Subcutaneous abdominal adipose tissue (tissue), 5 donors: ENCODE measurements at regions not wholly inside any gene's neighbourhood (a gene's known extent, or its start where the extent isn't known, plus 50 kb on each side); places are given as distances from the start of the nearest gene placed in this dataset.

Experiments
- H3K27ac ChIP-seq: one replicate; pipeline ENCODE4 v1.7.0; 2013; ENCODE audit warnings: low read depth, mild to moderate bottlenecking, inconsistent platforms, low read length, moderate library complexity
- H3K27me3 ChIP-seq, 5 donors: one replicate each; pipeline ENCODE4 v1.7.0; 2013; ENCODE audit warnings: low read length in 5 of 5, inconsistent platforms in 1 of 5; ENCODE audit not compliant: control insufficient read depth in 5 of 5, insufficient read depth in 4 of 5
- H3K36me3 ChIP-seq, 5 donors: one replicate each; pipeline ENCODE4 v1.7.0; 2013; ENCODE audit warnings: low read length in 5 of 5; ENCODE audit not compliant: control insufficient read depth in 5 of 5, insufficient read depth in 5 of 5
- H3K4me1 ChIP-seq, 5 donors: one replicate each; pipeline ENCODE4 v1.7.0; 2013; ENCODE audit warnings: low read length in 5 of 5, mild to moderate bottlenecking in 3 of 5, moderate library complexity in 1 of 5; ENCODE audit not compliant: control insufficient read depth in 5 of 5, insufficient read depth in 5 of 5
- H3K4me3 ChIP-seq, 5 donors: one replicate each; pipeline ENCODE4 v1.7.0; 2013; ENCODE audit warnings: low read length in 5 of 5, low read depth in 1 of 5
- H3K9ac ChIP-seq, 5 donors: one replicate each; pipeline ENCODE4 v1.7.0; 2013; ENCODE audit warnings: low read length in 5 of 5, mild to moderate bottlenecking in 4 of 5, moderate library complexity in 3 of 5
- H3K9me3 ChIP-seq, 5 donors: one replicate each; pipeline ENCODE4 v1.7.0; 2013; ENCODE audit warnings: low read length in 5 of 5; ENCODE audit not compliant: control insufficient read depth in 5 of 5
- donor health status: healthy.
- donor health status: healthy.
- donor health status: healthy.
- donor health status: healthy.
- donor health status: healthy.

DNA sequence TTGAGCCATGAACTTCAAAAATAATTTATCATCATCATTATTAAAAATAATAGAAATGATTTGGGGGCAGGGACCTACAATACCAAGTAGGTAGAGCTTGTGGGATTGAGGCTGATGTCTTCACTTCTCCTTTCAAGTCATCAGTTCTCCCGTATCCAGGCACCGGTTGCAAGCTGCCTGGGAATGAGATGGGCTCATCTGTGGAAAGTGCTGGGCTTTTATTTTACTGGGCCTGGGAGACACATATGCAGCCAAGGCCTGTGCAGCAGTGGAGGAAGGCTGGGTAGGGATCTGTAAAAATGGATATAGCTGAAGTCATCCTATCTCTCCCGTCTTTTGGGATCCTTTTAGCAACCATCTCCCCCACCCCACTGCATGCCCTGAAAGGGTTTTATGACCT, 284.1 kb upstream of the CLINT1 start:
- Histone ChIP-seq H3K4me3 (no peak overlapping the region), H3K27ac (no peak overlapping the region), H3K4me1 (peaks cover 2 to 20% (median 12%) of the 10 kb centered on the region in 5 donors), H3K27me3 (no peaks in the 10 kb centered on the region), H3K9me3 (no peaks in the 10 kb centered on the region), H3K9ac (no peak overlapping the region), H3K36me3 (no peaks in the 10 kb centered on the region)

DNA sequence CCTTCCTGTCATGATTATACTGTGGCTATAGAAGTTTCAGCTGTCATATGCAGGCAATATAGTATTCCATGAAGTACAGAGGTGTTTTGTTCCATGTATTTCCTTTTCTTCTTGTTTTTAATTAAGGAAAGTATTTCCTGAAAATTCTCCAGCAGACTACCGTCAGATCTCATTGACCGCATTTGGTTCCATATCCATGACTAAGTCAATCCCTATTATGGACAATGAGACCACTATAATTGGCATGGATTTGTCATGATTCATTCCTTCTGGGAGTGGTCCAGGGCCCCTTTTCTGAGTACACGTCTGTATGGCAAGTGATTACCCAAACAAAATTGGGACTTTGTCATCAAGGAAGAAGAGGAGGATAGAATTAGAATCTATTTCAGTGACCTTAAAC, 283.2 kb upstream of the CLINT1 start:
- no peak overlapping the region for H3K9ac ChIP-seq
- H3K36me3 ChIP-seq, result no peaks in the 10 kb centered on the region
- H3K27me3 ChIP-seq, result no peaks in the 10 kb centered on the region
- H3K4me3 ChIP-seq, result no peak overlapping the region
- peaks cover 2 to 20% (median 12%) of the 10 kb centered on the region in 5 donors for H3K4me1 ChIP-seq
- no peaks in the 10 kb centered on the region for H3K9me3 ChIP-seq
- no peak overlapping the region for H3K27ac ChIP-seq

DNA sequence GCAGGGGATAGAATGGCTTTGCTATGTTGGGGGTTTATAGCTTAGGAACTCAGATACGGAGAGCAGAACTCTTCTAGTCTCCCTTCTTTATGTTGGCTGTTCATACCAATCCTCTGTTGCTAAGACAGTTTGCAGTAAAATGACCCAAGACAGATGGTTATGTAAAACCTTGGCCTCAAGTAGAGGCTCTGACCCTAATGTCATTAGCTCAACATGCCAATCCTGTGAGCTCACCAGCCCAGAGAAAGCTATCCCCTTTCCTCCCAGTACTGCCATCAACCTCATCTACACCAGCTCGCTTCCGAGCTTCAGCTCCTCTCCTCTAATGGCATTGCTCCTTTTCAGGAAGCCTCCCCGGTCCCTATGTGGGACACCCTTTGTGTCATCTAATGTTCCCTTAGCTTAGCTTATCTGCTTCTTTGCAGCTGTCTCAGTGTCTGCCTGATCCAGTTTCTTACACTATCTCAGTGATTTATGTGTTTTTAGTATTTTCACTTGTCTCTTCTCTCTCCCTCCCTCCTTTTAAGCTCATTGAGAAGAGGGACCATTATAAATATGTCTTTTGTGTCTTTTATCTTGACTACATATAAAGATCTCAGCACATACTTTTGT, 281.3 kb upstream of the CLINT1 start:
- Histone ChIP-seq H3K27me3 (no peaks in the 10 kb centered on the region), H3K4me3 (no peak overlapping the region), H3K9ac (peak overlapping the region in 1 of 5 donors; percentile 25), H3K4me1 (peaks cover 6 to 26% (median 21%) of the 10 kb centered on the region in 5 donors), H3K9me3 (no peaks in the 10 kb centered on the region), H3K36me3 (no peaks in the 10 kb centered on the region), H3K27ac (peak overlapping the region; percentile 61)

DNA sequence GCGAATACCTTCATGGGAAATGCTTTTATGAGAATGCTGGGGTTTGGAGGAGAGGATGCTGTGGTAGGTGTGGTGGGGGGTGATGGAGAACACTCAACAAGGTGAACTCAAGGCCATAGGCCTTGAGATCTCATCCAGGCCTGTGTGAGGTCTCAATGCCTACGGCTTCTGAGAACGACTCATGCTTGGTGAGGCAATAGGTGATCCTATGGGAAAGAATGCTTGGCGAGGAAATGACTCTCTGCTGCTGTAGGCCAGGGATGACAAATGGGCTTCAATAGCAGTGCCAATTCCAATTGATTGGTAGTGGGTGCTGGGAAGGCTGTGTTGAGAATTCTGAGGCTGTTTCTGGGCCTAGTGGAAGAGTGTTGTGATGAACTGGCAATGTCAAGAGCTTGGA, 280.2 kb upstream of the CLINT1 start:
- Histone ChIP-seq H3K4me3 (no peak overlapping the region), H3K4me1 (peaks cover 6 to 26% (median 21%) of the 10 kb centered on the region in 5 donors), H3K9me3 (no peaks in the 10 kb centered on the region), H3K36me3 (no peaks in the 10 kb centered on the region), H3K27ac (peak overlapping the region; percentile 61), H3K9ac (no peak overlapping the region), H3K27me3 (no peaks in the 10 kb centered on the region)

DNA sequence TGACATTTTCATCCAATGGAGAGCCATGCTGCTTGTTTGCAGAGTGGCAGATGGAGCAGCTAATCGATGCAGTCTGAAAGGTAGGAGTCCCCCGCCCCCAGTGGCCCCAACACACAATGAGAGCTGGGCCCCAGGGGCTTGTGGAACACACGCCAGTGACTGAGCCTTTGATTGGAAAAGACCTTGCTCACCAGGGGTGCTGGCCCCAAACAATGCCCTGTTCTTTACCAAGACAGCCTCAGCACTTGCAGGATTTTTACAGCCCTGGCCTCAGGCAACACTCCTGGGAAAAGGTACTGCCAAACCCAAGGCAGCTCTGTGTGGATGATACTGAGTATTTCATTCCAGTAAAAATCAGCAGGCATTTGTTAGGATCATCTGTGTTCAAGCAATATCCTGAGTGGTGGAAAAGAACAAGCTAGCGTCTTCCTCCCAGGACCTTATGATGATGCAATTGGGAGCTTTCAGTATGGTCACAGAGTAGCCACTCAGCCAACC, 276.8 kb upstream of the CLINT1 start:
- H3K9me3 ChIP-seq, result no peaks in the 10 kb centered on the region
- peaks cover 6 to 26% (median 21%) of the 10 kb centered on the region in 5 donors for H3K4me1 ChIP-seq
- no peak overlapping the region for H3K27ac ChIP-seq
- H3K36me3 ChIP-seq, result no peaks in the 10 kb centered on the region
- no peak overlapping the region for H3K4me3 ChIP-seq
- H3K9ac ChIP-seq, result no peak overlapping the region
- H3K27me3 ChIP-seq, result no peaks in the 10 kb centered on the region

- Histone ChIP-seq H3K27me3 (no peaks in the 10 kb centered on the region), H3K4me1 (peaks cover 4 to 9% (median 8%) of the 10 kb centered on the region in 5 donors), H3K36me3 (no peaks in the 10 kb centered on the region), H3K9me3 (no peaks in the 10 kb centered on the region), H3K4me3 (no peak overlapping the region), H3K27ac (no peak overlapping the region), H3K9ac (no peak overlapping the region)
These were observed 274.4 kb upstream of the CLINT1 start for GRCh38 chr5:158133369-158133768.

- H3K27me3 ChIP-seq, result no peaks in the 10 kb centered on the region
- no peaks in the 10 kb centered on the region for H3K9me3 ChIP-seq
- H3K27ac ChIP-seq, result no peak overlapping the region
- no peak overlapping the region for H3K4me3 ChIP-seq
- H3K4me1 ChIP-seq, result no peaks in the 10 kb centered on the region
- no peaks in the 10 kb centered on the region for H3K36me3 ChIP-seq
- H3K9ac ChIP-seq, result no peak overlapping the region
These were observed 268.6 kb upstream of the CLINT1 start for GRCh38 chr5:158127536-158127935.

DNA sequence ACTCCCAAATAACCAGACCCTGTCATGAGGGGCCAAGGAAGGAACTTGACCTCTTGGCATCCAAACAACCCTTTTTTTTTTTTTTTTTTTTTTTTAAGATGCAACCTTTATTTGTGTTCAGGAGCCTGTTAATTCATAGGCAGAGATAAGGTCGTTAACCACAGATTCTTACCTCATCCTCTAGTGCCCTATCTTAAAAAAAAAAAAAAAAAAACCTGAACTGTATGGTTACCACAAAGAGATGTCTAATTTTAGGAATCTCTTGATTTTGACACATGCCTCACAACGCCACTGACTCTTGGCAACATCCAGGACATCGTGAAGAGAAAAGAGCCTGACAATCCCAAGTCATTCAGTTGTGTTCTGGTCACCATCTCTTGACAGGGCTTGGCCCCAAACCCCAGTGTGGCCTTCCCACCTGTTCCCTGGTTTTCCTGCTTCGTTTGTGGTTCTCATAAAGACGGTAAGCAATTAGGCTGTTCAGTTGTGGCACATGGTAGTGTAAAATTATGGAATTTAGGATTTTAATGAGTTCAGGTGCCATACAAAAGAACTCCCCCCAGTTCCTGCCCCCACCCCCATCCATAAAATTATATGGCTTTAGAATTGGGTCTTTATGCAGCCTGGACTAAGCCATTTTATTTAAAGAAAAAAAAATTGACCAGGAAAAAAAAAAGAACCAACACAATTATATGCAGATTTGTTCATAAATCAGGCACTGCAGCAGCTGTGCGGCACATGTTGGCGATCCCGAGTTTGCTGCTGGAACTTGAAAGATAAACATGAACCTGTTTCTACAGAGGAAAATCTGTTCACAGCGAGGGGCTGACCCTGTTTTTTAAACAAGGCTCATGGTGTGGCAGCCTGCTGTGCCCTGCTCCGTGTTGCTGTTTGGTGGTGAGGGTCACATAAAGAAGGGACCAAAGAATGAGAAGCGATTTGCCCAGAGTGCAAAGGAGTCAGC, 267.8 kb upstream of the CLINT1 start:
- Histone ChIP-seq H3K9me3 (no peaks in the 10 kb centered on the region), H3K27ac (no peak overlapping the region), H3K4me3 (no peak overlapping the region), H3K4me1 (no peaks in the 10 kb centered on the region), H3K27me3 (no peaks in the 10 kb centered on the region), H3K9ac (no peak overlapping the region), H3K36me3 (no peaks in the 10 kb centered on the region)

GRCh38 chr5:158124606-158125316, 265.8 kb upstream of the CLINT1 start:
- no peaks in the 10 kb centered on the region for H3K9me3 ChIP-seq
- no peak overlapping the region for H3K4me3 ChIP-seq
- no peak overlapping the region for H3K9ac ChIP-seq

More at GRCh38 chr5:158124606-158125316, 265.8 kb upstream of the CLINT1 start:
- Histone ChIP-seq H3K4me1 (peaks cover 0 to 7% (median 3%) of the 10 kb centered on the region in 5 donors), H3K36me3 (no peaks in the 10 kb centered on the region), H3K27me3 (no peaks in the 10 kb centered on the region), H3K27ac (no peak overlapping the region)
